ENCODE measurements at regions not wholly inside any gene's neighbourhood (a gene's known extent, or its start where the extent isn't known, plus 50 kb on each side); places are given as distances from the start of the nearest gene placed in this dataset.

GRCh38 chr1:2896824-2897223, 95.3 kb upstream of the TTC34 start:
- no peak overlapping the region for H3K9ac ChIP-seq (ENCODE audit: low read depth, low read length)
- no peak overlapping the region for H3K27ac ChIP-seq (ENCODE audit: low read length)
- H3K4me3 ChIP-seq (ENCODE audit: low read length): no peak overlapping the region; the same call in 1 of the 2 replicates
- H3K36me3 ChIP-seq (ENCODE audit: insufficient read depth, low read depth, low read length): no peaks in the 10 kb centered on the region
- peaks cover 14% of the 10 kb centered on the region; the same call in 1 of the 2 replicates for H3K9me3 ChIP-seq (ENCODE audit: insufficient read depth, low read depth, low read length)
- H3K27me3 ChIP-seq (ENCODE audit: insufficient read depth, low read length): no peaks in the 10 kb centered on the region
- no peaks in the 10 kb centered on the region for H3K4me1 ChIP-seq (ENCODE audit: insufficient read depth, low read length)

GRCh38 chr1:2903226-2903625, 101.7 kb upstream of the TTC34 start:
- Histone ChIP-seq H3K36me3 (ENCODE audit: insufficient read depth, low read depth, low read length) (no peaks in the 10 kb centered on the region), H3K27ac (ENCODE audit: low read length) (no peak overlapping the region), H3K4me1 (ENCODE audit: insufficient read depth, low read length) (no peaks in the 10 kb centered on the region), H3K4me3 (ENCODE audit: low read length) (no peak overlapping the region), H3K27me3 (ENCODE audit: insufficient read depth, low read length) (no peaks in the 10 kb centered on the region), H3K9me3 (ENCODE audit: insufficient read depth, low read depth, low read length) (no peaks in the 10 kb centered on the region), H3K9ac (ENCODE audit: low read depth, low read length) (no peak overlapping the region)

- H3K27ac ChIP-seq (ENCODE audit: low read length): no peak overlapping the region
- no peaks in the 10 kb centered on the region for H3K9me3 ChIP-seq (ENCODE audit: insufficient read depth, low read depth, low read length)
- H3K27me3 ChIP-seq (ENCODE audit: insufficient read depth, low read length): no peaks in the 10 kb centered on the region
- no peaks in the 10 kb centered on the region for H3K36me3 ChIP-seq (ENCODE audit: insufficient read depth, low read depth, low read length)
- H3K4me3 ChIP-seq (ENCODE audit: low read length): no peak overlapping the region
- no peak overlapping the region for H3K9ac ChIP-seq (ENCODE audit: low read depth, low read length)
- no peaks in the 10 kb centered on the region for H3K4me1 ChIP-seq (ENCODE audit: insufficient read depth, low read length)
Observed at GRCh38 chr1:2904191-2904590, 102.7 kb upstream of the TTC34 start.

GRCh38 chr1:2905356-2905755, 103.9 kb upstream of the TTC34 start:
- Histone ChIP-seq H3K4me3 (ENCODE audit: low read length) (no peak overlapping the region), H3K27me3 (ENCODE audit: insufficient read depth, low read length) (no peaks in the 10 kb centered on the region), H3K9ac (ENCODE audit: low read depth, low read length) (no peak overlapping the region), H3K36me3 (ENCODE audit: insufficient read depth, low read depth, low read length) (no peaks in the 10 kb centered on the region), H3K27ac (ENCODE audit: low read length) (no peak overlapping the region), H3K9me3 (ENCODE audit: insufficient read depth, low read depth, low read length) (no peaks in the 10 kb centered on the region), H3K4me1 (ENCODE audit: insufficient read depth, low read length) (no peaks in the 10 kb centered on the region)

GRCh38 chr1:2906085-2906484, 104.6 kb upstream of the TTC34 start:
- Histone ChIP-seq H3K27ac (ENCODE audit: low read length) (no peak overlapping the region), H3K9ac (ENCODE audit: low read depth, low read length) (no peak overlapping the region), H3K9me3 (ENCODE audit: insufficient read depth, low read depth, low read length) (no peaks in the 10 kb centered on the region), H3K4me3 (ENCODE audit: low read length) (no peak overlapping the region), H3K36me3 (ENCODE audit: insufficient read depth, low read depth, low read length) (no peaks in the 10 kb centered on the region), H3K4me1 (ENCODE audit: insufficient read depth, low read length) (no peaks in the 10 kb centered on the region), H3K27me3 (ENCODE audit: insufficient read depth, low read length) (no peaks in the 10 kb centered on the region)

- Histone ChIP-seq H3K27ac (ENCODE audit: low read length) (no peak overlapping the region), H3K27me3 (ENCODE audit: insufficient read depth, low read length) (no peaks in the 10 kb centered on the region), H3K4me3 (ENCODE audit: low read length) (no peak overlapping the region), H3K9me3 (ENCODE audit: insufficient read depth, low read depth, low read length) (no peaks in the 10 kb centered on the region), H3K4me1 (ENCODE audit: insufficient read depth, low read length) (no peaks in the 10 kb centered on the region), H3K9ac (ENCODE audit: low read depth, low read length) (no peak overlapping the region), H3K36me3 (ENCODE audit: insufficient read depth, low read depth, low read length) (no peaks in the 10 kb centered on the region)
Observed at GRCh38 chr1:2906620-2907019, 105.1 kb upstream of the TTC34 start.

- Histone ChIP-seq H3K4me3 (ENCODE audit: low read length) (no peak overlapping the region), H3K27ac (ENCODE audit: low read length) (no peak overlapping the region), H3K27me3 (ENCODE audit: insufficient read depth, low read length) (no peaks in the 10 kb centered on the region), H3K36me3 (ENCODE audit: insufficient read depth, low read depth, low read length) (no peaks in the 10 kb centered on the region), H3K9ac (ENCODE audit: low read depth, low read length) (no peak overlapping the region), H3K4me1 (ENCODE audit: insufficient read depth, low read length) (no peaks in the 10 kb centered on the region), H3K9me3 (ENCODE audit: insufficient read depth, low read depth, low read length) (no peaks in the 10 kb centered on the region)
Observed at GRCh38 chr1:2907051-2907450, 105.6 kb upstream of the TTC34 start.

GRCh38 chr1:2908081-2908480, 106.6 kb upstream of the TTC34 start:
- Histone ChIP-seq H3K36me3 (ENCODE audit: insufficient read depth, low read depth, low read length) (no peaks in the 10 kb centered on the region), H3K9me3 (ENCODE audit: insufficient read depth, low read depth, low read length) (no peaks in the 10 kb centered on the region), H3K4me1 (ENCODE audit: insufficient read depth, low read length) (no peaks in the 10 kb centered on the region), H3K4me3 (ENCODE audit: low read length) (no peak overlapping the region), H3K27ac (ENCODE audit: low read length) (no peak overlapping the region), H3K9ac (ENCODE audit: low read depth, low read length) (no peak overlapping the region), H3K27me3 (ENCODE audit: insufficient read depth, low read length) (no peaks in the 10 kb centered on the region)

GRCh38 chr1:2908561-2908960, 107.1 kb upstream of the TTC34 start:
- no peak overlapping the region for H3K4me3 ChIP-seq (ENCODE audit: low read length)
- no peak overlapping the region for H3K9ac ChIP-seq (ENCODE audit: low read depth, low read length)
- H3K27me3 ChIP-seq (ENCODE audit: insufficient read depth, low read length): no peaks in the 10 kb centered on the region
- H3K4me1 ChIP-seq (ENCODE audit: insufficient read depth, low read length): no peaks in the 10 kb centered on the region
- no peaks in the 10 kb centered on the region for H3K36me3 ChIP-seq (ENCODE audit: insufficient read depth, low read depth, low read length)
- no peak overlapping the region for H3K27ac ChIP-seq (ENCODE audit: low read length)
- H3K9me3 ChIP-seq (ENCODE audit: insufficient read depth, low read depth, low read length): no peaks in the 10 kb centered on the region

GRCh38 chr1:2909797-2910196, 108.3 kb upstream of the TTC34 start:
- H3K36me3 ChIP-seq (ENCODE audit: insufficient read depth, low read depth, low read length): no peaks in the 10 kb centered on the region
- H3K9me3 ChIP-seq (ENCODE audit: insufficient read depth, low read depth, low read length): no peaks in the 10 kb centered on the region
- H3K27me3 ChIP-seq (ENCODE audit: insufficient read depth, low read length): no peaks in the 10 kb centered on the region
- H3K4me1 ChIP-seq (ENCODE audit: insufficient read depth, low read length): no peaks in the 10 kb centered on the region
- H3K9ac ChIP-seq (ENCODE audit: low read depth, low read length): no peak overlapping the region
- H3K27ac ChIP-seq (ENCODE audit: low read length): no peak overlapping the region
- H3K4me3 ChIP-seq (ENCODE audit: low read length): no peak overlapping the region

- Histone ChIP-seq H3K27ac (ENCODE audit: low read length) (no peak overlapping the region), H3K36me3 (ENCODE audit: insufficient read depth, low read depth, low read length) (no peaks in the 10 kb centered on the region), H3K27me3 (ENCODE audit: insufficient read depth, low read length) (no peaks in the 10 kb centered on the region), H3K9me3 (ENCODE audit: insufficient read depth, low read depth, low read length) (no peaks in the 10 kb centered on the region), H3K9ac (ENCODE audit: low read depth, low read length) (no peak overlapping the region), H3K4me1 (ENCODE audit: insufficient read depth, low read length) (no peaks in the 10 kb centered on the region), H3K4me3 (ENCODE audit: low read length) (no peak overlapping the region)
Observed at GRCh38 chr1:2910211-2910610, 108.7 kb upstream of the TTC34 start.

- Histone ChIP-seq H3K9ac (ENCODE audit: low read depth, low read length) (no peak overlapping the region), H3K27ac (ENCODE audit: low read length) (no peak overlapping the region), H3K27me3 (ENCODE audit: insufficient read depth, low read length) (no peaks in the 10 kb centered on the region), H3K9me3 (ENCODE audit: insufficient read depth, low read depth, low read length) (peaks cover 4% of the 10 kb centered on the region), H3K4me1 (ENCODE audit: insufficient read depth, low read length) (no peaks in the 10 kb centered on the region), H3K36me3 (ENCODE audit: insufficient read depth, low read depth, low read length) (no peaks in the 10 kb centered on the region), H3K4me3 (ENCODE audit: low read length) (no peak overlapping the region)
Observed at GRCh38 chr1:2911421-2912178, 109.7 kb upstream of the ACTRT2 start.
